Fibroblast of lung (primary cell): ENCODE measurements at regions not wholly inside any gene's neighbourhood (a gene's known extent, or its start where the extent isn't known, plus 50 kb on each side); places are given as distances from the start of the nearest gene placed in this dataset.

ENCODE experiments used
- DNase-seq, 2 donors: peaks; one replicate each; pipeline versions ENCODE4 v3.0.0 to v3.0.0-alpha.2; 2010; ENCODE audit warnings: low read depth in 2 of 2
- H2AFZ ChIP-seq: 2 replicates; pipeline ENCODE4 v1.5.1; 2012; ENCODE audit warnings: low read length, control low read depth, inconsistent platforms
- H3K27ac ChIP-seq: 2 replicates; pipeline ENCODE4 v1.5.1; 2011; ENCODE audit warnings: low read length, control low read depth; ENCODE audit not compliant: insufficient read depth
- H3K27me3 ChIP-seq: 2 replicates; pipeline ENCODE4 v1.5.1; 2011; ENCODE audit warnings: mild to moderate bottlenecking, low read length; ENCODE audit not compliant: control insufficient read depth, insufficient read depth
- H3K36me3 ChIP-seq: 2 replicates; pipeline ENCODE4 v1.5.1; 2011; ENCODE audit warnings: low read length; ENCODE audit not compliant: control insufficient read depth, insufficient read depth
- H3K4me1 ChIP-seq: 2 replicates; pipeline ENCODE4 v1.5.1; 2011; ENCODE audit warnings: low read length; ENCODE audit not compliant: control insufficient read depth, insufficient read depth; ENCODE audit errors: extremely low read depth
- H3K4me2 ChIP-seq: 2 replicates; pipeline ENCODE4 v1.5.1; 2011; ENCODE audit warnings: low read length, control low read depth; ENCODE audit not compliant: insufficient read depth; ENCODE audit errors: extremely low read depth
- H3K4me3 ChIP-seq, 4 experiments: fragments of 200-600 bp in 1 of 4; sonication (generic) in 1 of 4; replicated peaks in 1 of 4; 2 replicates each; pipeline ENCODE4 v1.5.1; 2011 to 2016; ENCODE audit warnings: low read length in 4 of 4, low read depth in 3 of 4, mild to moderate bottlenecking in 3 of 4, control low read depth in 2 of 4, inconsistent platforms in 1 of 4, mixed read lengths in 1 of 4; ENCODE audit not compliant: insufficient read depth in 1 of 4; ENCODE audit errors: control extremely low read depth in 1 of 4
- H3K79me2 ChIP-seq: 2 replicates; pipeline ENCODE4 v1.5.1; 2012; ENCODE audit warnings: mild to moderate bottlenecking, low read length, inconsistent platforms; ENCODE audit not compliant: control insufficient read depth, insufficient read depth
- H3K9ac ChIP-seq: 2 replicates; pipeline ENCODE4 v1.5.1; 2011; ENCODE audit warnings: mild to moderate bottlenecking, low read length, control low read depth; ENCODE audit not compliant: insufficient read depth
- H3K9me3 ChIP-seq: 2 replicates; pipeline ENCODE4 v1.5.1; 2012; ENCODE audit warnings: low read depth, low read length; ENCODE audit not compliant: control insufficient read depth, insufficient read depth
- H4K20me1 ChIP-seq: 2 replicates; pipeline ENCODE4 v1.5.1; 2011; ENCODE audit warnings: low read length; ENCODE audit not compliant: control insufficient read depth, insufficient read depth; ENCODE audit errors: extremely low read depth
- CTCF ChIP-seq, 2 donors: IDR thresholded peaks in 1 of 2; conservative IDR thresholded peaks in 1 of 2; 1 replicate in 1 of 2; 2 replicates in 1 of 2; pipeline ENCODE4 v1.5.1; 2011 to 2012; ENCODE audit warnings: low read length in 2 of 2, control low read depth in 1 of 2, inconsistent platforms in 1 of 2, low read depth in 1 of 2, mild to moderate bottlenecking in 1 of 2
- EZH2 ChIP-seq: IDR thresholded peaks from 2 replicates; pipeline ENCODE4 v1.5.1; 2012; ENCODE audit warnings: low read length, control low read depth, mild to moderate bottlenecking; ENCODE audit errors: missing control alignments

- no peak overlapping the region for H2AFZ ChIP-seq
- no peak for TF ChIP-seq CTCF (conservative IDR thresholded peaks at IDR 0.05 in 1 of 2, IDR thresholded peaks at IDR 0.05 in 1 of 2; ENCODE audit: low read depth in 1 of 2, low read length in 2 of 2)
- TF ChIP-seq EZH2, result no peak
- H3K4me1 ChIP-seq, result no peaks in the 10 kb centered on the region
- no peak overlapping the region for H3K4me2 ChIP-seq
- H3K36me3 ChIP-seq, result no peaks in the 10 kb centered on the region
- no peaks in the 10 kb centered on the region for H3K79me2 ChIP-seq
- H4K20me1 ChIP-seq, result no peaks in the 10 kb centered on the region
- no peak overlapping the region for H3K27ac ChIP-seq
- no peak overlapping the region for H3K9ac ChIP-seq
- H3K9me3 ChIP-seq, result no peaks in the 10 kb centered on the region
- H3K4me3 ChIP-seq, result no peak overlapping the region
- H3K27me3 ChIP-seq, result no peaks in the 10 kb centered on the region
- DNase-seq, result no peak
These were observed 432.2 kb upstream of the HNRNPA3 start for GRCh38 chr2:176780348-176780747.

- no peak overlapping the region for H2AFZ ChIP-seq
- DNase-seq, result no peak
- H3K4me1 ChIP-seq, result no peaks in the 10 kb centered on the region
- no peak for TF ChIP-seq EZH2
- no peak for TF ChIP-seq CTCF (conservative IDR thresholded peaks at IDR 0.05 in 1 of 2, IDR thresholded peaks at IDR 0.05 in 1 of 2; ENCODE audit: low read depth in 1 of 2, low read length in 2 of 2)
- no peaks in the 10 kb centered on the region for H3K36me3 ChIP-seq
- no peak overlapping the region for H3K4me2 ChIP-seq
- no peak overlapping the region for H3K27ac ChIP-seq
- no peaks in the 10 kb centered on the region for H4K20me1 ChIP-seq
- no peak overlapping the region for H3K4me3 ChIP-seq
- no peaks in the 10 kb centered on the region for H3K79me2 ChIP-seq
- H3K27me3 ChIP-seq, result no peaks in the 10 kb centered on the region
- no peaks in the 10 kb centered on the region for H3K9me3 ChIP-seq
- H3K9ac ChIP-seq, result no peak overlapping the region
These were observed 430.9 kb upstream of the HNRNPA3 start for GRCh38 chr2:176781570-176782217.

- no peaks in the 10 kb centered on the region for H3K79me2 ChIP-seq
- no peaks in the 10 kb centered on the region for H3K9me3 ChIP-seq
- DNase-seq, result no peak
- H3K27ac ChIP-seq, result no peak overlapping the region
- no peaks in the 10 kb centered on the region for H4K20me1 ChIP-seq
- no peak overlapping the region for H3K9ac ChIP-seq
- no peaks in the 10 kb centered on the region for H3K36me3 ChIP-seq
- H3K4me3 ChIP-seq, result no peak overlapping the region
- no peaks in the 10 kb centered on the region for H3K27me3 ChIP-seq
- H2AFZ ChIP-seq, result no peak overlapping the region
- TF ChIP-seq CTCF (conservative IDR thresholded peaks at IDR 0.05 in 1 of 2, IDR thresholded peaks at IDR 0.05 in 1 of 2; ENCODE audit: low read depth in 1 of 2, low read length in 2 of 2) (no peak), EZH2 (no peak)
- H3K4me2 ChIP-seq, result no peak overlapping the region
- H3K4me1 ChIP-seq, result no peaks in the 10 kb centered on the region
These were observed 427.9 kb upstream of the HNRNPA3 start for GRCh38 chr2:176784633-176785200.
